ENCODE measurements at regions not wholly inside any gene's neighbourhood (a gene's known extent, or its start where the extent isn't known, plus 50 kb on each side); places are given as distances from the start of the nearest gene placed in this dataset.

GRCh38 chr3:72451841-72452240 is 396.4 kb downstream of the SHQ1 start:
- Histone ChIP-seq H3K4me3 (no peak overlapping the region), H3K36me3 (no peaks in the 10 kb centered on the region), H3K4me1 (peaks cover 4% of the 10 kb centered on the region), H3K27me3 (no peaks in the 10 kb centered on the region), H3K27ac (no peak overlapping the region), H3K9me3 (no peaks in the 10 kb centered on the region)
- intact Hi-C loops (cut with DNase I): no loop called here
- no peak for TF ChIP-seq CTCF (IDR thresholded peaks at IDR 0.05)
- TF ChIP-seq POLR2A (IDR thresholded peaks at IDR 0.05): no peak
- TF ChIP-seq POLR2AphosphoS5 (IDR thresholded peaks at IDR 0.05; ENCODE audit: insufficient read depth in 1 of 2, low read depth in 1 of 2): no peak
- DNase-seq (ENCODE audit: extremely low spot score in 2 of 2): no peak

- Histone ChIP-seq H3K27ac (no peak overlapping the region), H3K4me3 (no peak overlapping the region), H3K4me1 (peaks cover 22% of the 10 kb centered on the region), H3K36me3 (no peaks in the 10 kb centered on the region), H3K27me3 (no peaks in the 10 kb centered on the region), H3K9me3 (no peaks in the 10 kb centered on the region)
- TF ChIP-seq POLR2A (IDR thresholded peaks at IDR 0.05): no peak
- TF ChIP-seq POLR2AphosphoS5 (IDR thresholded peaks at IDR 0.05; ENCODE audit: insufficient read depth in 1 of 2, low read depth in 1 of 2): no peak
- TF ChIP-seq CTCF (IDR thresholded peaks at IDR 0.05): no peak
- no peak for DNase-seq (ENCODE audit: extremely low spot score in 2 of 2)
- intact Hi-C loops (cut with DNase I): loop anchor here (5.0 to 10.0 kb wide), 2 partner anchors 105 to 367 kb away; no protein-coding TSS in a partner anchor
These were observed 398.7 kb downstream of the SHQ1 start for GRCh38 chr3:72449551-72449950.

DNA sequence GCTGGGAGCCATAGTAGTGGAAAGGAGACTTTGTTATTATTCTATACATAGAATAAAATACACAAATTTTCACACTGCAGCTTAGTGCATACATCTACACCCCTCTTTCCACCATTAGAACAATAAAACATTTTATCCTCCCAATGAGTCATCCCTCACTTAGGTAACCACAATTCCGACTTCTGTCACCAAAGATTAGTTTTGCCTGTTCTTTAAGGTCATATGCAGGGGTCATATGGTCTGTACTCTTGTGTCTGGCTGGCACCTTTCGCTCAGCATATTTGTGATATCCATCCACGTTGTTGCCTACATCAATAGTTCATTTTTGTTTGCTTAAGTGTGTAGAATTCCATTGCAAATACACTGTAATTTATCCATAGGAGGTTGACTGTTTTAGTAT is 399.4 kb downstream of the SHQ1 start:
- no peaks in the 10 kb centered on the region for H3K36me3 ChIP-seq
- intact Hi-C loops (cut with DNase I): loop anchor here (5.0 to 10.0 kb wide), 2 partner anchors 104 to 367 kb away; no protein-coding TSS in a partner anchor
- DNase-seq (ENCODE audit: extremely low spot score in 2 of 2): no peak

GRCh38 chr3:72448375-72448823 is 399.8 kb downstream of the SHQ1 start:
- H3K36me3 ChIP-seq: no peaks in the 10 kb centered on the region
- TF ChIP-seq POLR2A (IDR thresholded peaks at IDR 0.05) (no peak), POLR2AphosphoS5 (IDR thresholded peaks at IDR 0.05; ENCODE audit: insufficient read depth in 1 of 2, low read depth in 1 of 2) (no peak), CTCF (IDR thresholded peaks at IDR 0.05) (no peak)
- H3K27me3 ChIP-seq: no peaks in the 10 kb centered on the region
- H3K9me3 ChIP-seq: no peaks in the 10 kb centered on the region
- H3K4me1 ChIP-seq: peaks cover 33% of the 10 kb centered on the region
- H3K27ac ChIP-seq: no peak overlapping the region
- no peak overlapping the region for H3K4me3 ChIP-seq
- intact Hi-C loops (cut with DNase I): loop anchor here (5.0 to 10.0 kb wide), 2 partner anchors 104 to 366 kb away; no protein-coding TSS in a partner anchor
- no peak for DNase-seq (ENCODE audit: extremely low spot score in 2 of 2)

More for the DNA sequence above, 399.4 kb downstream of the SHQ1 start:
- no peak overlapping the region for H3K27ac ChIP-seq
- H3K4me1 ChIP-seq: peaks cover 28% of the 10 kb centered on the region
- H3K9me3 ChIP-seq: no peaks in the 10 kb centered on the region
- no peak overlapping the region for H3K4me3 ChIP-seq
- no peaks in the 10 kb centered on the region for H3K27me3 ChIP-seq
- TF ChIP-seq POLR2A (IDR thresholded peaks at IDR 0.05) (no peak), POLR2AphosphoS5 (IDR thresholded peaks at IDR 0.05; ENCODE audit: insufficient read depth in 1 of 2, low read depth in 1 of 2) (no peak), CTCF (IDR thresholded peaks at IDR 0.05) (no peak)

Data from vagina (tissue), 2 donors.